ENCODE measurements at regions not wholly inside any gene's neighbourhood (a gene's known extent, or its start where the extent isn't known, plus 50 kb on each side); places are given as distances from the start of the nearest gene placed in this dataset.
A peak's percentile ranks its signal among the peaks of the same experiment; 100 is the strongest.
"Not testable (repeated sequence)": the region's sequence is repeated elsewhere in the genome, so short reads cannot be mapped to it uniquely, and the experiment has no call there.

GRCh38 chr6:137802408-137803182, 64.5 kb upstream of the TNFAIP3 start:
- no peak for DNase-seq (ENCODE audit: low read depth)

- no peak for DNase-seq (ENCODE audit: low read depth)
Observed at GRCh38 chr6:137804637-137805036, 62.4 kb upstream of the TNFAIP3 start.

- DNase-seq (ENCODE audit: low read depth): no peak
Observed at GRCh38 chr6:137805622-137806021, 61.4 kb upstream of the TNFAIP3 start.

- DNase-seq (ENCODE audit: low read depth): no peak
Observed at GRCh38 chr6:137806914-137807682, 60.0 kb upstream of the TNFAIP3 start.

GRCh38 chr6:137808191-137808590, 58.9 kb upstream of the TNFAIP3 start:
- peak; percentile 85 for DNase-seq (ENCODE audit: low read depth)

GRCh38 chr6:137808836-137809315, 58.2 kb upstream of the TNFAIP3 start:
- no peak for DNase-seq (ENCODE audit: low read depth)

GRCh38 chr6:137809895-137810553, 57.0 kb upstream of the TNFAIP3 start:
- not testable (repeated sequence) for DNase-seq (ENCODE audit: low read depth)

- DNase-seq (ENCODE audit: low read depth): no peak
Observed at GRCh38 chr6:137810554-137811120, 56.4 kb upstream of the TNFAIP3 start.

- peak; percentile 87 for DNase-seq (ENCODE audit: low read depth)
Observed at GRCh38 chr6:137811121-137811915, 55.7 kb upstream of the TNFAIP3 start.

GRCh38 chr6:137811916-137812553, 55.0 kb upstream of the TNFAIP3 start:
- peak; percentile 16 for DNase-seq (ENCODE audit: low read depth)

- no peak for DNase-seq (ENCODE audit: low read depth)
Observed at GRCh38 chr6:137813308-137813970, 53.6 kb upstream of the TNFAIP3 start.

GRCh38 chr6:137814030-137814429, 53.0 kb upstream of the TNFAIP3 start:
- not testable (repeated sequence) for DNase-seq (ENCODE audit: low read depth)

- no peak for DNase-seq (ENCODE audit: low read depth)
Observed at GRCh38 chr6:137815692-137816091, 51.4 kb upstream of the TNFAIP3 start.

- no peak for DNase-seq (ENCODE audit: low read depth)
Observed at GRCh38 chr6:137816133-137816579, 50.9 kb upstream of the TNFAIP3 start.

GRCh38 chr6:137816688-137817618, 50.1 kb upstream of the TNFAIP3 start:
- DNase-seq (ENCODE audit: low read depth): no peak

All from EH (cell line).